ENCODE measurements at regions not wholly inside any gene's neighbourhood (a gene's known extent, or its start where the extent isn't known, plus 50 kb on each side); places are given as distances from the start of the nearest gene placed in this dataset.

- DNase-seq (ENCODE audit: low spot score), result no peak
- no peak overlapping the region for H3K4ac ChIP-seq (ENCODE audit: low read length)
- no peak overlapping the region for H2BK5ac ChIP-seq (ENCODE audit: low read length)
- no peak overlapping the region for H4K91ac ChIP-seq (ENCODE audit: low read depth, low read length, poor library complexity)
- H2BK15ac ChIP-seq (ENCODE audit: low read length), result no peak overlapping the region
- H3K27ac ChIP-seq (replicated peaks; ENCODE audit: low read length), result no peak overlapping the region
- H3K4me3 ChIP-seq (ENCODE audit: low read length in 2 of 2), result no peak overlapping the region
- H2AK5ac ChIP-seq (ENCODE audit: low read depth, low read length), result no peak overlapping the region
- no peak overlapping the region for H3K18ac ChIP-seq (ENCODE audit: low read length)
- H3K4me2 ChIP-seq (ENCODE audit: insufficient read depth, low read length, poor library complexity, severe bottlenecking), result no peak overlapping the region
- H3K14ac ChIP-seq (ENCODE audit: low read length), result no peak overlapping the region
- no peaks in the 10 kb centered on the region for H3K79me1 ChIP-seq (ENCODE audit: low read depth, low read length)
- H3K9ac ChIP-seq (ENCODE audit: low read depth, low read length, poor library complexity), result no peak overlapping the region
- peaks cover 0 to 7% of the 10 kb centered on the region in 2 donors for H3K4me1 ChIP-seq (ENCODE audit: control insufficient read depth in 2 of 2, insufficient read depth in 1 of 2, low read depth in 1 of 2, low read length in 2 of 2)
- H3K23ac ChIP-seq (ENCODE audit: low read depth, low read length, poor library complexity), result no peak overlapping the region
- H3K36me3 ChIP-seq (replicated peaks in 1 of 2; ENCODE audit: control insufficient read depth in 2 of 2, insufficient read depth in 2 of 2, low read length in 2 of 2), result no peaks in the 10 kb centered on the region
- no peak overlapping the region for H2BK12ac ChIP-seq (ENCODE audit: low read length)
- no peak overlapping the region for H2BK120ac ChIP-seq (ENCODE audit: low read depth, low read length)
- H3K9me3 ChIP-seq (replicated peaks in 1 of 2; ENCODE audit: control insufficient read depth in 2 of 2, insufficient read depth in 1 of 2, low read depth in 1 of 2, low read length in 2 of 2), result no peaks in the 10 kb centered on the region
- H3K27me3 ChIP-seq (ENCODE audit: control insufficient read depth in 3 of 3, insufficient read depth in 3 of 3, low read depth in 1 of 3, low read length in 3 of 3), result no peaks in the 10 kb centered on the region
- H2AFZ ChIP-seq (ENCODE audit: low read length), result no peak overlapping the region
- no peak overlapping the region for H4K8ac ChIP-seq (ENCODE audit: low read depth, low read length)
Measured at GRCh38 chr9:80493258-80493657, 921.5 kb downstream of the TLE4 start.

DNA sequence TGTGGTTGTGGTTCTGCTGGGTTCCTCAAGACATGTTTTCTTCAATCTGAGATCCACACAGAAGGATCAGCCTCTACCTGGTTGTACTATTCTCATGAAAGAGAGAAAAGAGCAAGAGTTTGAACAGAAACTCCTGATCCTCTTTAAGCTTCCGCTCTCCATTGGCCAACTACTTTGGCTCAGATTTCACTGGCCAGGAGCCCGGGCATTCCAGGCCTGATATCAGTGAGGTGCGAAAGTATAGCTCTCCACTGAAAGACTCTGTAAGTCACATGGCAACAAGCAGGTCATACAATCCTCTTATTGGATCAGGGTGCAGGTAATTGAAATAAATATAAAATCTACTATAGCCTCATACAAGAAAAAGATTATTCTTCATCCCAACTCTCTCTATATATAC is 920.5 kb downstream of the TLE4 start:
- H2AK5ac ChIP-seq (ENCODE audit: low read depth, low read length), result no peak overlapping the region
- H3K4ac ChIP-seq (ENCODE audit: low read length), result no peak overlapping the region
- no peak overlapping the region for H2BK12ac ChIP-seq (ENCODE audit: low read length)
- DNase-seq (ENCODE audit: low spot score), result no peak
- WGBS, 2 donors (ENCODE audit: extremely low coverage in 2 of 2, insufficient read length in 2 of 2, insufficient replicate concordance in 1 of 2), result no CpG with 5 or more reads among the region's 3 CpGs
- no peaks in the 10 kb centered on the region for H3K79me1 ChIP-seq (ENCODE audit: low read depth, low read length)
- H2BK15ac ChIP-seq (ENCODE audit: low read length), result no peak overlapping the region
- H3K36me3 ChIP-seq (replicated peaks in 1 of 2; ENCODE audit: control insufficient read depth in 2 of 2, insufficient read depth in 2 of 2, low read length in 2 of 2), result no peaks in the 10 kb centered on the region
- peaks cover 0 to 5% of the 10 kb centered on the region in 2 donors for H3K4me1 ChIP-seq (ENCODE audit: control insufficient read depth in 2 of 2, insufficient read depth in 1 of 2, low read depth in 1 of 2, low read length in 2 of 2)
- no peaks in the 10 kb centered on the region for H3K9me3 ChIP-seq (replicated peaks in 1 of 2; ENCODE audit: control insufficient read depth in 2 of 2, insufficient read depth in 1 of 2, low read depth in 1 of 2, low read length in 2 of 2)
- no peak overlapping the region for H3K4me3 ChIP-seq (ENCODE audit: low read length in 2 of 2)
- H3K23ac ChIP-seq (ENCODE audit: low read depth, low read length, poor library complexity), result no peak overlapping the region
- H3K27me3 ChIP-seq (ENCODE audit: control insufficient read depth in 3 of 3, insufficient read depth in 3 of 3, low read depth in 1 of 3, low read length in 3 of 3), result no peaks in the 10 kb centered on the region
- no peak overlapping the region for H4K8ac ChIP-seq (ENCODE audit: low read depth, low read length)
- no peak overlapping the region for H3K14ac ChIP-seq (ENCODE audit: low read length)
- H2BK5ac ChIP-seq (ENCODE audit: low read length), result no peak overlapping the region
- no peak overlapping the region for H3K18ac ChIP-seq (ENCODE audit: low read length)
- H3K9ac ChIP-seq (ENCODE audit: low read depth, low read length, poor library complexity), result no peak overlapping the region
- no peak overlapping the region for H4K91ac ChIP-seq (ENCODE audit: low read depth, low read length, poor library complexity)
- no peak overlapping the region for H3K27ac ChIP-seq (replicated peaks; ENCODE audit: low read length)
- H2AFZ ChIP-seq (ENCODE audit: low read length), result no peak overlapping the region
- H2BK120ac ChIP-seq (ENCODE audit: low read depth, low read length), result no peak overlapping the region
- H3K4me2 ChIP-seq (ENCODE audit: insufficient read depth, low read length, poor library complexity, severe bottlenecking), result no peak overlapping the region

- H4K91ac ChIP-seq (ENCODE audit: low read depth, low read length, poor library complexity), result no peak overlapping the region
- H3K9me3 ChIP-seq (replicated peaks in 1 of 2; ENCODE audit: control insufficient read depth in 2 of 2, insufficient read depth in 1 of 2, low read depth in 1 of 2, low read length in 2 of 2), result no peaks in the 10 kb centered on the region
- no peak overlapping the region for H2BK120ac ChIP-seq (ENCODE audit: low read depth, low read length)
- no peak overlapping the region for H3K4me3 ChIP-seq (ENCODE audit: low read length in 2 of 2)
- H3K23ac ChIP-seq (ENCODE audit: low read depth, low read length, poor library complexity), result no peak overlapping the region
- H3K9ac ChIP-seq (ENCODE audit: low read depth, low read length, poor library complexity), result no peak overlapping the region
- H3K4ac ChIP-seq (ENCODE audit: low read length), result no peak overlapping the region
- no peak overlapping the region for H3K27ac ChIP-seq (replicated peaks; ENCODE audit: low read length)
- H4K8ac ChIP-seq (ENCODE audit: low read depth, low read length), result no peak overlapping the region
- no peak overlapping the region for H2BK15ac ChIP-seq (ENCODE audit: low read length)
- H3K14ac ChIP-seq (ENCODE audit: low read length), result no peak overlapping the region
- no peak overlapping the region for H3K18ac ChIP-seq (ENCODE audit: low read length)
- H3K79me1 ChIP-seq (ENCODE audit: low read depth, low read length), result no peaks in the 10 kb centered on the region
- H3K27me3 ChIP-seq (ENCODE audit: control insufficient read depth in 3 of 3, insufficient read depth in 3 of 3, low read depth in 1 of 3, low read length in 3 of 3), result no peaks in the 10 kb centered on the region
- peaks cover 0 to 5% of the 10 kb centered on the region in 2 donors for H3K4me1 ChIP-seq (ENCODE audit: control insufficient read depth in 2 of 2, insufficient read depth in 1 of 2, low read depth in 1 of 2, low read length in 2 of 2)
- no peak overlapping the region for H2AFZ ChIP-seq (ENCODE audit: low read length)
- H3K36me3 ChIP-seq (replicated peaks in 1 of 2; ENCODE audit: control insufficient read depth in 2 of 2, insufficient read depth in 2 of 2, low read length in 2 of 2), result no peaks in the 10 kb centered on the region
- no peak overlapping the region for H2AK5ac ChIP-seq (ENCODE audit: low read depth, low read length)
- H2BK5ac ChIP-seq (ENCODE audit: low read length), result no peak overlapping the region
- H3K4me2 ChIP-seq (ENCODE audit: insufficient read depth, low read length, poor library complexity, severe bottlenecking), result no peak overlapping the region
- WGBS, 2 donors (ENCODE audit: extremely low coverage in 2 of 2, insufficient read length in 2 of 2, insufficient replicate concordance in 1 of 2), result no CpG with 5 or more reads among the region's 4 CpGs
- H2BK12ac ChIP-seq (ENCODE audit: low read length), result no peak overlapping the region
- no peak for DNase-seq (ENCODE audit: low spot score)
Measured at GRCh38 chr9:80491086-80491696, 919.4 kb downstream of the TLE4 start.

DNA sequence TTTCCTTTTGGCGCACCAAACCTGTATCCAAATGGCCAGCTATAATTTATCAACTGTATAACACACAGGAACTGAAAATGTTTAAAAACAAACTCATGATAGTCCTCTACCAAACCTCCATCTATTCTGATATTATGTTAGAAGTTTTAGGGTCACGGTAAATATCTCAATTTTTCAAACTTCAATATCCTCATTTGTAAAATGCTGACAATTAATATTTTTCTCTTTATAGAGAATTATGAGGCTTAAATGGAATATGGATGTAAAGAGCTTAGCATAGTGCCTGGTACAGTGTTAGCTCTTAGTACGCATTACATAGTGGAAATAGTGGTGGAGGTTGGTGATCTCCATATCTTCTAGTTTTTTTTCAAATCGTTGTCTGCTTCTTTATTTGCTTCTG is 917.6 kb downstream of the TLE4 start:
- no peak overlapping the region for H3K14ac ChIP-seq (ENCODE audit: low read length)
- H4K91ac ChIP-seq (ENCODE audit: low read depth, low read length, poor library complexity), result no peak overlapping the region
- no peak for DNase-seq (ENCODE audit: low spot score)
- no peak overlapping the region for H2BK15ac ChIP-seq (ENCODE audit: low read length)
- H3K18ac ChIP-seq (ENCODE audit: low read length), result no peak overlapping the region
- WGBS, 2 donors (ENCODE audit: extremely low coverage in 2 of 2, insufficient read length in 2 of 2, insufficient replicate concordance in 1 of 2), result no CpG with 5 or more reads among the region's 4 CpGs
- H3K27me3 ChIP-seq (ENCODE audit: control insufficient read depth in 3 of 3, insufficient read depth in 3 of 3, low read depth in 1 of 3, low read length in 3 of 3), result no peaks in the 10 kb centered on the region
- no peak overlapping the region for H4K8ac ChIP-seq (ENCODE audit: low read depth, low read length)
- H2BK120ac ChIP-seq (ENCODE audit: low read depth, low read length), result no peak overlapping the region
- H2BK5ac ChIP-seq (ENCODE audit: low read length), result no peak overlapping the region
- peaks cover 0 to 5% of the 10 kb centered on the region in 2 donors for H3K4me1 ChIP-seq (ENCODE audit: control insufficient read depth in 2 of 2, insufficient read depth in 1 of 2, low read depth in 1 of 2, low read length in 2 of 2)
- no peak overlapping the region for H2BK12ac ChIP-seq (ENCODE audit: low read length)
- no peak overlapping the region for H3K4me2 ChIP-seq (ENCODE audit: insufficient read depth, low read length, poor library complexity, severe bottlenecking)
- H2AK5ac ChIP-seq (ENCODE audit: low read depth, low read length), result no peak overlapping the region
- H3K4me3 ChIP-seq (ENCODE audit: low read length in 2 of 2), result no peak overlapping the region
- no peaks in the 10 kb centered on the region for H3K9me3 ChIP-seq (replicated peaks in 1 of 2; ENCODE audit: control insufficient read depth in 2 of 2, insufficient read depth in 1 of 2, low read depth in 1 of 2, low read length in 2 of 2)
- H3K27ac ChIP-seq (replicated peaks; ENCODE audit: low read length), result no peak overlapping the region
- no peak overlapping the region for H3K23ac ChIP-seq (ENCODE audit: low read depth, low read length, poor library complexity)
- no peak overlapping the region for H2AFZ ChIP-seq (ENCODE audit: low read length)
- no peaks in the 10 kb centered on the region for H3K79me1 ChIP-seq (ENCODE audit: low read depth, low read length)
- no peaks in the 10 kb centered on the region for H3K36me3 ChIP-seq (replicated peaks in 1 of 2; ENCODE audit: control insufficient read depth in 2 of 2, insufficient read depth in 2 of 2, low read length in 2 of 2)
- H3K9ac ChIP-seq (ENCODE audit: low read depth, low read length, poor library complexity), result no peak overlapping the region
- no peak overlapping the region for H3K4ac ChIP-seq (ENCODE audit: low read length)
